ENCODE measurements at regions not wholly inside any gene's neighbourhood (a gene's known extent, or its start where the extent isn't known, plus 50 kb on each side); places are given as distances from the start of the nearest gene placed in this dataset.
"Not testable (repeated sequence)": the region's sequence is repeated elsewhere in the genome, so short reads cannot be mapped to it uniquely, and the experiment has no call there.

- DNase-seq (no peak), ATAC-seq (replicated peaks) (no peak)
- H3K4me1 Mint-ChIP-seq (ENCODE audit: low read depth in 2 of 2): no peaks in the 10 kb centered on the region
- no peaks in the 10 kb centered on the region for H3K27me3 Mint-ChIP-seq
- H3K27ac Mint-ChIP-seq: no peak overlapping the region
- no peaks in the 10 kb centered on the region for H3K36me3 Mint-ChIP-seq (ENCODE audit: insufficient read depth)
- no peak overlapping the region for H3K4me3 Mint-ChIP-seq
- peaks cover 7 to 16% of the 10 kb centered on the region in 2 donors for H3K9me3 Mint-ChIP-seq
Measured at GRCh38 chr11:106304274-106304673, 226.8 kb downstream of the AASDHPPT start.

- no peak for ATAC-seq (replicated peaks)
- H3K36me3 Mint-ChIP-seq (ENCODE audit: insufficient read depth): no peaks in the 10 kb centered on the region
- H3K27ac Mint-ChIP-seq: no peak overlapping the region
Measured at GRCh38 chr11:106305458-106305857, 228.0 kb downstream of the AASDHPPT start.

GRCh38 chr11:106306942-106307341 is 229.5 kb downstream of the AASDHPPT start:
- H3K36me3 Mint-ChIP-seq (ENCODE audit: insufficient read depth): no peaks in the 10 kb centered on the region
- DNase-seq (no peak), ATAC-seq (replicated peaks) (no peak)
- peaks cover 9 to 16% of the 10 kb centered on the region in 2 donors for H3K9me3 Mint-ChIP-seq
- no peaks in the 10 kb centered on the region for H3K27me3 Mint-ChIP-seq
- H3K27ac Mint-ChIP-seq: no peak overlapping the region
- H3K4me1 Mint-ChIP-seq (ENCODE audit: low read depth in 2 of 2): no peaks in the 10 kb centered on the region
- H3K4me3 Mint-ChIP-seq: no peak overlapping the region

More at GRCh38 chr11:106305458-106305857, 228.0 kb downstream of the AASDHPPT start:
- Mint-ChIP-seq H3K4me1 (ENCODE audit: low read depth in 2 of 2) (no peaks in the 10 kb centered on the region), H3K27me3 (no peaks in the 10 kb centered on the region), H3K4me3 (no peak overlapping the region), H3K9me3 (peaks cover 9 to 16% of the 10 kb centered on the region in 2 donors)
- no peak for DNase-seq

GRCh38 chr11:106309070-106309684 is 231.7 kb downstream of the AASDHPPT start:
- H3K9me3 Mint-ChIP-seq: peaks cover 5 to 14% of the 10 kb centered on the region in 2 donors
- H3K4me3 Mint-ChIP-seq: no peak overlapping the region
- no peaks in the 10 kb centered on the region for H3K27me3 Mint-ChIP-seq
- H3K36me3 Mint-ChIP-seq (ENCODE audit: insufficient read depth): no peaks in the 10 kb centered on the region
- H3K4me1 Mint-ChIP-seq (ENCODE audit: low read depth in 2 of 2): no peaks in the 10 kb centered on the region
- no peak for DNase-seq
- ATAC-seq (replicated peaks): no peak
- H3K27ac Mint-ChIP-seq: no peak overlapping the region

GRCh38 chr11:106311531-106312230 is 234.2 kb downstream of the AASDHPPT start:
- no peak for ATAC-seq (replicated peaks)
- peaks cover 2 to 3% of the 10 kb centered on the region in 2 donors for H3K9me3 Mint-ChIP-seq
- DNase-seq: no peak
- H3K27ac Mint-ChIP-seq: no peak overlapping the region
- no peaks in the 10 kb centered on the region for H3K36me3 Mint-ChIP-seq (ENCODE audit: insufficient read depth)
- H3K4me3 Mint-ChIP-seq: no peak overlapping the region
- H3K27me3 Mint-ChIP-seq: no peaks in the 10 kb centered on the region
- H3K4me1 Mint-ChIP-seq (ENCODE audit: low read depth in 2 of 2): no peaks in the 10 kb centered on the region

GRCh38 chr11:106317208-106317773 is 239.8 kb downstream of the AASDHPPT start:
- H3K27me3 Mint-ChIP-seq; DNase-seq; H3K9me3 Mint-ChIP-seq; H3K4me3 Mint-ChIP-seq; H3K4me1 Mint-ChIP-seq (ENCODE audit: low read depth in 2 of 2); H3K36me3 Mint-ChIP-seq (ENCODE audit: insufficient read depth); ATAC-seq (replicated peaks); H3K27ac Mint-ChIP-seq: not testable (repeated sequence)

GRCh38 chr11:106321601-106322000 is 244.1 kb downstream of the AASDHPPT start:
- no peaks in the 10 kb centered on the region for H3K27me3 Mint-ChIP-seq
- peaks cover 6 to 13% of the 10 kb centered on the region in 2 donors for H3K9me3 Mint-ChIP-seq
- no peak for DNase-seq
- H3K4me3 Mint-ChIP-seq: no peak overlapping the region
- H3K36me3 Mint-ChIP-seq (ENCODE audit: insufficient read depth): no peaks in the 10 kb centered on the region
- ATAC-seq (replicated peaks): no peak
- H3K4me1 Mint-ChIP-seq (ENCODE audit: low read depth in 2 of 2): no peaks in the 10 kb centered on the region
- no peak overlapping the region for H3K27ac Mint-ChIP-seq

GRCh38 chr11:106322106-106322505 is 244.6 kb downstream of the AASDHPPT start:
- no peaks in the 10 kb centered on the region for H3K4me1 Mint-ChIP-seq (ENCODE audit: low read depth in 2 of 2)
- no peak overlapping the region for H3K4me3 Mint-ChIP-seq
- no peaks in the 10 kb centered on the region for H3K27me3 Mint-ChIP-seq
- peaks cover 8 to 18% of the 10 kb centered on the region in 2 donors for H3K9me3 Mint-ChIP-seq
- H3K27ac Mint-ChIP-seq: no peak overlapping the region
- DNase-seq (no peak), ATAC-seq (replicated peaks) (no peak)
- H3K36me3 Mint-ChIP-seq (ENCODE audit: insufficient read depth): no peaks in the 10 kb centered on the region

- H3K27me3 Mint-ChIP-seq: no peaks in the 10 kb centered on the region
- DNase-seq: no peak
- H3K4me1 Mint-ChIP-seq (ENCODE audit: low read depth in 2 of 2): no peaks in the 10 kb centered on the region
- peaks cover 14 to 28% of the 10 kb centered on the region in 2 donors for H3K9me3 Mint-ChIP-seq
- no peaks in the 10 kb centered on the region for H3K36me3 Mint-ChIP-seq (ENCODE audit: insufficient read depth)
- no peak for ATAC-seq (replicated peaks)
- no peak overlapping the region for H3K27ac Mint-ChIP-seq
- no peak overlapping the region for H3K4me3 Mint-ChIP-seq
Measured at GRCh38 chr11:106326087-106326486, 248.6 kb downstream of the AASDHPPT start.

GRCh38 chr11:106327134-106327533 is 249.7 kb downstream of the AASDHPPT start:
- no peak for ATAC-seq (replicated peaks)
- Mint-ChIP-seq H3K4me3 (no peak overlapping the region), H3K9me3 (peaks cover 12 to 20% of the 10 kb centered on the region in 2 donors), H3K27me3 (no peaks in the 10 kb centered on the region), H3K27ac (no peak overlapping the region), H3K4me1 (ENCODE audit: low read depth in 2 of 2) (no peaks in the 10 kb centered on the region), H3K36me3 (ENCODE audit: insufficient read depth) (no peaks in the 10 kb centered on the region)
- DNase-seq: no peak

GRCh38 chr11:106327637-106328036 is 250.2 kb downstream of the AASDHPPT start:
- Mint-ChIP-seq H3K27me3 (no peaks in the 10 kb centered on the region), H3K27ac (no peak overlapping the region), H3K4me3 (no peak overlapping the region), H3K4me1 (ENCODE audit: low read depth in 2 of 2) (no peaks in the 10 kb centered on the region), H3K36me3 (ENCODE audit: insufficient read depth) (no peaks in the 10 kb centered on the region), H3K9me3 (peaks cover 12 to 20% of the 10 kb centered on the region in 2 donors)
- ATAC-seq (replicated peaks) (no peak), DNase-seq (no peak)

- no peak for DNase-seq
- Mint-ChIP-seq H3K27ac (no peak overlapping the region), H3K36me3 (ENCODE audit: insufficient read depth) (no peaks in the 10 kb centered on the region), H3K4me3 (no peak overlapping the region), H3K9me3 (peaks cover 14 to 20% of the 10 kb centered on the region in 2 donors), H3K27me3 (no peaks in the 10 kb centered on the region), H3K4me1 (ENCODE audit: low read depth in 2 of 2) (no peaks in the 10 kb centered on the region)
- no peak for ATAC-seq (replicated peaks)
Measured at GRCh38 chr11:106329273-106330018, 252.0 kb downstream of the AASDHPPT start.

- DNase-seq (no peak), ATAC-seq (replicated peaks) (no peak)
- H3K4me1 Mint-ChIP-seq (ENCODE audit: low read depth in 2 of 2): no peaks in the 10 kb centered on the region
- H3K27me3 Mint-ChIP-seq: no peaks in the 10 kb centered on the region
- H3K27ac Mint-ChIP-seq: no peak overlapping the region
- no peaks in the 10 kb centered on the region for H3K36me3 Mint-ChIP-seq (ENCODE audit: insufficient read depth)
- H3K9me3 Mint-ChIP-seq: peaks cover 14 to 19% of the 10 kb centered on the region in 2 donors
- H3K4me3 Mint-ChIP-seq: no peak overlapping the region
Measured at GRCh38 chr11:106331176-106331575, 253.7 kb downstream of the AASDHPPT start.

Data from effector memory CD8-positive, alpha-beta T cell (primary cell).